ENCODE measurements at regions not wholly inside any gene's neighbourhood (a gene's known extent, or its start where the extent isn't known, plus 50 kb on each side); places are given as distances from the start of the nearest gene placed in this dataset.

- Histone ChIP-seq H2BK120ac (ENCODE audit: low read depth, low read length) (no peak overlapping the region), H3K9me1 (ENCODE audit: insufficient read depth, low read length) (no peaks in the 10 kb centered on the region), H2AK9ac (replicated peaks; ENCODE audit: low read depth, low read length, poor library complexity) (no peak overlapping the region), H2BK15ac (ENCODE audit: low read depth, low read length) (no peak overlapping the region), H3K4me1 (ENCODE audit: control insufficient read depth, insufficient read depth, low read length) (no peaks in the 10 kb centered on the region), H2BK20ac (ENCODE audit: low read depth, low read length) (no peak overlapping the region), H3K9ac (ENCODE audit: low read depth, low read length) (no peak overlapping the region), H3K14ac (replicated peaks; ENCODE audit: low read depth, low read length) (no peak overlapping the region), H4K20me1 (ENCODE audit: insufficient read depth, low read length) (no peaks in the 10 kb centered on the region), H3K18ac (ENCODE audit: low read depth, low read length) (no peak overlapping the region), H2BK5ac (ENCODE audit: low read depth, low read length, poor library complexity, severe bottlenecking) (no peak overlapping the region), H3K27me3 (ENCODE audit: control insufficient read depth, insufficient read depth, low read length) (no peaks in the 10 kb centered on the region; the same call in 1 of the 2 replicates), H4K8ac (ENCODE audit: low read depth in 2 of 2, low read length in 2 of 2) (no peak overlapping the region), H3K4me2 (ENCODE audit: low read depth, low read length) (no peak overlapping the region), H3K23ac (ENCODE audit: low read depth, low read length) (no peak overlapping the region), H3K36me3 (ENCODE audit: control insufficient read depth, insufficient read depth, low read length) (no peaks in the 10 kb centered on the region), H3K56ac (ENCODE audit: extremely low read depth, insufficient read depth, low read length) (no peak overlapping the region), H2AFZ (replicated peaks; ENCODE audit: low read length, poor library complexity) (no peak overlapping the region), H3K4me3 (ENCODE audit: insufficient read depth, low read depth, low read length) (no peak overlapping the region), H3K9me3 (ENCODE audit: control insufficient read depth, insufficient read depth, low read length) (no peaks in the 10 kb centered on the region), H3K4ac (ENCODE audit: low read depth, low read length) (no peak overlapping the region), H3K79me1 (ENCODE audit: low read depth in 1 of 2, low read length in 2 of 2) (no peaks in the 10 kb centered on the region), H3K27ac (ENCODE audit: insufficient read depth, low read length) (no peak overlapping the region), H4K5ac (ENCODE audit: low read depth, low read length) (no peak overlapping the region), H4K91ac (ENCODE audit: insufficient read depth, low read depth, low read length) (no peak overlapping the region), H2AK5ac (ENCODE audit: low read depth, low read length) (no peak overlapping the region)
- no TSS peak for BruUV-seq (replicated peaks)
- ChIA-PET CTCF (no interaction called here), POLR2A (ENCODE audit: unreplicated experiment) (no interaction called here)
- in situ Hi-C loops (cut with MboI; ENCODE audit: low sequenced_read_pairs) (no loop called here), intact Hi-C loops (cut with micrococcal nuclease) (no loop called here), dilution Hi-C loops (cut with HindIII; ENCODE audit: low sequenced_read_pairs, unreplicated experiment) (no loop called here)
- ATAC-seq (ENCODE audit: low read depth): no peak
- no peak for DNase-seq
- TF ChIP-seq MXI1 (IDR thresholded peaks at IDR 0.05; ENCODE audit: borderline replicate concordance, low read depth, low read length): no peak
- TF ChIP-seq MAZ (IDR thresholded peaks at IDR 0.05; ENCODE audit: borderline replicate concordance, low read depth, low read length): no peak
- no peak for TF ChIP-seq RAD21 (IDR thresholded peaks at IDR 0.05; ENCODE audit: low read length)
- TF ChIP-seq RCOR1 (IDR thresholded peaks at IDR 0.05; ENCODE audit: insufficient replicate concordance, low read length): no peak
- no peak for TF ChIP-seq ELK1 (IDR thresholded peaks at IDR 0.05; ENCODE audit: borderline replicate concordance, low read depth, low read length)
- no CpG with 5 or more reads among the region's 2 CpGs for WGBS, 2 experiments (ENCODE audit: extremely low coverage in 2 of 2, insufficient read length in 1 of 2)
Measured at GRCh38 chr13:93086329-93086728, 140.3 kb upstream of the GPC6 start.
